Endodermal cell (in vitro differentiated cells): ENCODE measurements at regions not wholly inside any gene's neighbourhood (a gene's known extent, or its start where the extent isn't known, plus 50 kb on each side); places are given as distances from the start of the nearest gene placed in this dataset.

Experiments used
- DNase-seq: peaks from one replicate; pipeline ENCODE4 v3.0.0-alpha.2; 2017
- H3K27ac ChIP-seq: 2 replicates; pipeline ENCODE4 v1.5.1; 2013; ENCODE audit warnings: mild to moderate bottlenecking, low read depth, low read length, moderate library complexity
- H3K27me3 ChIP-seq: 2 replicates; pipeline ENCODE4 v1.6.1; 2013; ENCODE audit warnings: mild to moderate bottlenecking, low read length, moderate library complexity; ENCODE audit not compliant: insufficient read depth, control insufficient read depth, poor library complexity, severe bottlenecking
- H3K36me3 ChIP-seq: 2 replicates; pipeline ENCODE4 v1.7.0; 2013; ENCODE audit warnings: mild to moderate bottlenecking, low read length, moderate library complexity; ENCODE audit not compliant: control insufficient read depth, insufficient read depth
- H3K4me1 ChIP-seq: one replicate; pipeline ENCODE4 v1.7.0; 2013; ENCODE audit warnings: low read length; ENCODE audit not compliant: control insufficient read depth, insufficient read depth
- H3K4me3 ChIP-seq: 2 replicates; pipeline ENCODE4 v1.5.1; 2013; ENCODE audit warnings: mild to moderate bottlenecking, low read length, moderate library complexity
- H3K9ac ChIP-seq: 2 replicates; pipeline ENCODE4 v1.6.1; 2013; ENCODE audit warnings: mild to moderate bottlenecking, low read length, moderate library complexity; ENCODE audit not compliant: poor library complexity, severe bottlenecking; ENCODE audit errors: extremely low read depth
- H3K9me3 ChIP-seq: 2 replicates; pipeline ENCODE4 v1.6.1; 2013; ENCODE audit warnings: mild to moderate bottlenecking, low read length, moderate library complexity; ENCODE audit not compliant: control insufficient read depth
- H3K27ac Mint-ChIP-seq: 2 replicates; pipeline ENCODE4 v1.8.0; 2020; ENCODE audit warnings: mixed read lengths
- H3K27me3 Mint-ChIP-seq: 2 replicates; pipeline ENCODE4 v1.8.0; 2021; ENCODE audit warnings: mild to moderate bottlenecking, mixed read lengths; ENCODE audit not compliant: insufficient read depth
- H3K36me3 Mint-ChIP-seq: 2 replicates; pipeline ENCODE4 v1.8.0; 2020; ENCODE audit warnings: low read depth, mixed read lengths
- H3K4me1 Mint-ChIP-seq: 2 replicates; pipeline ENCODE4 v1.8.0; 2020; ENCODE audit warnings: mixed read lengths
- H3K4me3 Mint-ChIP-seq: 2 replicates; pipeline ENCODE4 v1.8.0; 2020; ENCODE audit warnings: mild to moderate bottlenecking, moderate library complexity, mixed read lengths
- H3K9me3 Mint-ChIP-seq: 2 replicates; pipeline ENCODE4 v1.8.0; 2020; ENCODE audit warnings: mild to moderate bottlenecking, mixed read lengths
- WGBS, 2 experiments: methylation state at CpG; one replicate each; pipeline versions ENCODE4 v1.1.5 to v1.1.7; 2013; ENCODE audit warnings: missing lambda C conversion rate in 2 of 2, mixed read lengths in 1 of 2; ENCODE audit not compliant: insufficient coverage in 1 of 2, insufficient read length in 1 of 2; 5-methylcytosine and 5-hydroxymethylcytosine counted together
- TF ChIP-seq, protein P1 (sequence below): fragments of 200-600 bp; sonication (generic); conservative IDR thresholded peaks from 2 replicates; pipeline ENCODE4 v1.5.0; 2021; ENCODE audit warnings: antibody characterized with exemption, mild to moderate bottlenecking

DNA sequence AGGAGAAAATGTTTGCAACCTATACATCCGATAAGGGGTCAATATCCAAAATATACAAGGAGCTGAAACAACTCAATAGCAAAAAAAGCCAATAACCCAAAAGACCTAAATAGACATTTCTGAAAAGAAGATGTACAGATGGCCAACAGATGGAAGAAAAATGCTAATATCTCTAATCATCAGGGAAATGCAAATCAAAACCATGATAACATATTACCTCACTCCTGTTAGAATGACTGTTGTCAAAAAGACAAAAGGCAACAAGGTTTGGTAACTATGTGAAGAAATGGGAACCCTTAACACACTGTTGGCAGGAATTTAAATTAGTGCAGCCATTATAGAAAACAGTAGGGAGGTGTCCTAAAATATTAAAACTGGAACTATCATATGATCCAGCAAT, 74.7 kb downstream of the LEPR start:
- H3K27ac ChIP-seq: no peak overlapping the region
- H3K9ac ChIP-seq: no peak overlapping the region
- H3K27me3 Mint-ChIP-seq: peaks cover 2% of the 10 kb centered on the region
- H3K4me1 ChIP-seq: peaks cover 8% of the 10 kb centered on the region
- no peaks in the 10 kb centered on the region for H3K36me3 ChIP-seq
- peaks cover 19% of the 10 kb centered on the region for H3K4me1 Mint-ChIP-seq
- H3K4me3 Mint-ChIP-seq: no peak overlapping the region
- H3K9me3 ChIP-seq: no peaks in the 10 kb centered on the region
- H3K27me3 ChIP-seq: no peaks in the 10 kb centered on the region
- TF ChIP-seq, protein P1, sequence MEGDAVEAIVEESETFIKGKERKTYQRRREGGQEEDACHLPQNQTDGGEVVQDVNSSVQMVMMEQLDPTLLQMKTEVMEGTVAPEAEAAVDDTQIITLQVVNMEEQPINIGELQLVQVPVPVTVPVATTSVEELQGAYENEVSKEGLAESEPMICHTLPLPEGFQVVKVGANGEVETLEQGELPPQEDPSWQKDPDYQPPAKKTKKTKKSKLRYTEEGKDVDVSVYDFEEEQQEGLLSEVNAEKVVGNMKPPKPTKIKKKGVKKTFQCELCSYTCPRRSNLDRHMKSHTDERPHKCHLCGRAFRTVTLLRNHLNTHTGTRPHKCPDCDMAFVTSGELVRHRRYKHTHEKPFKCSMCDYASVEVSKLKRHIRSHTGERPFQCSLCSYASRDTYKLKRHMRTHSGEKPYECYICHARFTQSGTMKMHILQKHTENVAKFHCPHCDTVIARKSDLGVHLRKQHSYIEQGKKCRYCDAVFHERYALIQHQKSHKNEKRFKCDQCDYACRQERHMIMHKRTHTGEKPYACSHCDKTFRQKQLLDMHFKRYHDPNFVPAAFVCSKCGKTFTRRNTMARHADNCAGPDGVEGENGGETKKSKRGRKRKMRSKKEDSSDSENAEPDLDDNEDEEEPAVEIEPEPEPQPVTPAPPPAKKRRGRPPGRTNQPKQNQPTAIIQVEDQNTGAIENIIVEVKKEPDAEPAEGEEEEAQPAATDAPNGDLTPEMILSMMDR: no peak
- no peak for DNase-seq
- H3K27ac Mint-ChIP-seq: no peak overlapping the region
- 86% methylated on average over 1 of the region's 1 CpG; no CpG with 5 or more reads in 1 of the 2 experiments for WGBS, 2 experiments
- H3K36me3 Mint-ChIP-seq: no peaks in the 10 kb centered on the region
- no peak overlapping the region for H3K4me3 ChIP-seq
- no peaks in the 10 kb centered on the region for H3K9me3 Mint-ChIP-seq

DNA sequence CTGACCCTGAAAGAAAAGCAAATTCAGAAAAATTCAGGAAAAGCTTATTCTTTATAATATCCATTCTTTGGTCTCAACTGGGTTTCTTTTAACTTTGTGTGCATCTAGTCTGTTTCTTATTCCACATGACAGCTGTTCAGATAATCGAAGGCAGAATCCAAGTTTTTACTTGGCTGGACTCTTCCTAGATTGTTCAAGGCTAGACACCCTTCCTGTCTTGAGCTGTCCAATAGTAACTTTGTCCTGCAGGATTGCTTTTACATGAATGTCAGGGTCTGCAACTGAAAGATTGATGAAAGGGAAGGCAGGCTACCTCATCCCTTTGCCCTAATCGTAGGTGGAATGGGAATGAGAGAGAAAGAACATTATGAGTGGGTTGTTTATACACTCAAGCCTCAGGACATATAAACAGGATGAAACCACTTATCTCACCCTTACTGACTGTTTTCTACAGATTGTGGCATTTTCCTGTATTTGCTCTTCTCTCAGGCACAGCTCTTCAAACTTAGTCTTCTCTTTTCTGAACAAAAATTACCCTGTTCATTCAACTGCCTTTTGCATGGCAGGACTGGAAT, 76.9 kb downstream of the LEPR start:
- peaks cover 8% of the 10 kb centered on the region for H3K4me1 ChIP-seq
- H3K9ac ChIP-seq: no peak overlapping the region
- H3K27ac ChIP-seq: no peak overlapping the region
- no peaks in the 10 kb centered on the region for H3K9me3 ChIP-seq
- no peak for DNase-seq
- TF ChIP-seq, protein P1: no peak
- WGBS, 2 experiments: 90 to 92% methylated on average over 1 to 2 of the region's 2 CpGs
- Mint-ChIP-seq H3K27ac (no peak overlapping the region), H3K4me1 (peaks cover 19% of the 10 kb centered on the region), H3K4me3 (no peak overlapping the region), H3K9me3 (no peaks in the 10 kb centered on the region), H3K27me3 (peaks cover 2% of the 10 kb centered on the region), H3K36me3 (no peaks in the 10 kb centered on the region)
- H3K27me3 ChIP-seq: no peaks in the 10 kb centered on the region
- no peak overlapping the region for H3K4me3 ChIP-seq
- H3K36me3 ChIP-seq: no peaks in the 10 kb centered on the region

DNA sequence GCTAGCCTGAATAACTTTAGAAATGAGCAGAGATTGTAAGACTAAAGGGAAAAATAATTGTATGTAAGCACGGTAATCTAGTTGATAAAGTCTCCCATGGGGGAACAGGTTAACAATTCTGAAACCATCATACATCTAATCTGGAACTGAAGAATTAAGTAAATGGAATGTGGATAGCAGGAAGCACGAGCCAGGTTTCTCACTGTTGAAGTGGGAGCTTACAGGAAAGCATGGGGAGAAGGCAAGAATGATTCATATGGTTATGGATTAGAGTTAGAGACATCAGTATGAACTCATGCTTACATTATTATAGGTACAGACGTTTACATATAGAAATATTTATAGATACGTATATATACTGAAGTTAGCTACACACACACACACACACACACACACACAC, 83.0 kb downstream of the LEPR start:
- H3K36me3 Mint-ChIP-seq: no peaks in the 10 kb centered on the region
- Histone ChIP-seq H3K27ac (no peak overlapping the region), H3K9ac (no peak overlapping the region), H3K4me3 (no peak overlapping the region), H3K9me3 (no peaks in the 10 kb centered on the region), H3K36me3 (no peaks in the 10 kb centered on the region), H3K27me3 (no peaks in the 10 kb centered on the region), H3K4me1 (peaks cover 5% of the 10 kb centered on the region)
- H3K4me3 Mint-ChIP-seq: no peak overlapping the region
- TF ChIP-seq, protein P1: no peak
- peaks cover 10% of the 10 kb centered on the region for H3K4me1 Mint-ChIP-seq
- H3K27me3 Mint-ChIP-seq: no peaks in the 10 kb centered on the region
- 84 to 100% methylated on average over 1 to 3 of the region's 4 CpGs for WGBS, 2 experiments
- no peak overlapping the region for H3K27ac Mint-ChIP-seq
- no peaks in the 10 kb centered on the region for H3K9me3 Mint-ChIP-seq
- no peak for DNase-seq
